H54 (cell line): ENCODE measurements at regions not wholly inside any gene's neighbourhood (a gene's known extent, or its start where the extent isn't known, plus 50 kb on each side); places are given as distances from the start of the nearest gene placed in this dataset.
"Not testable (repeated sequence)": the region's sequence is repeated elsewhere in the genome, so short reads cannot be mapped to it uniquely, and the experiment has no call there.

Source experiments
- DNase-seq: peaks from one replicate; pipeline ENCODE4 v3.0.0; 2011; ENCODE audit warnings: low spot score, mixed read lengths; ENCODE audit not compliant: insufficient read length
- FAIRE-seq: peaks from 3 replicates; lab custom pipeline; 2011; peaks lifted over from hg19 to GRCh38; lab: Jason Lieb, UNC
- POLR2A ChIP-seq: IDR thresholded peaks from 2 replicates; pipeline ENCODE4 v1.6.1; 2011; ENCODE audit warnings: low read depth, mild to moderate bottlenecking, low read length

GRCh38 chr15:59801649-59802048 is 112.5 kb upstream of the BNIP2 start:
- TF ChIP-seq POLR2A = no peak
- FAIRE-seq = no peak
- DNase-seq = no peak

- no peak for FAIRE-seq
- DNase-seq = no peak
- no peak for TF ChIP-seq POLR2A
Measured at GRCh38 chr15:59798605-59798917, 109.4 kb upstream of the BNIP2 start.

GRCh38 chr15:59797756-59798604 is 108.9 kb upstream of the BNIP2 start:
- DNase-seq = no peak
- no peak for TF ChIP-seq POLR2A
- no peak for FAIRE-seq

GRCh38 chr15:59794229-59794886 is 105.2 kb upstream of the BNIP2 start:
- no peak for FAIRE-seq
- no peak for TF ChIP-seq POLR2A
- no peak for DNase-seq

- no peak for FAIRE-seq
Measured at GRCh38 chr15:59792359-59792758, 103.2 kb upstream of the BNIP2 start.

GRCh38 chr15:59791755-59792154 is 102.6 kb upstream of the BNIP2 start:
- no peak for FAIRE-seq
- no peak for DNase-seq
- no peak for TF ChIP-seq POLR2A

More at GRCh38 chr15:59792359-59792758, 103.2 kb upstream of the BNIP2 start:
- no peak for DNase-seq
- no peak for TF ChIP-seq POLR2A

- DNase-seq = no peak
- no peak for FAIRE-seq
- no peak for TF ChIP-seq POLR2A
Measured at GRCh38 chr15:59791079-59791478, 102.0 kb upstream of the BNIP2 start.

- FAIRE-seq, DNase-seq: not testable (repeated sequence)
Measured at GRCh38 chr15:59786466-59786865, 97.3 kb upstream of the BNIP2 start.

- not testable (repeated sequence) for DNase-seq, FAIRE-seq
Measured at GRCh38 chr15:59785981-59786380, 96.9 kb upstream of the BNIP2 start.

- not testable (repeated sequence) for FAIRE-seq, DNase-seq
Measured at GRCh38 chr15:59783774-59784520, 94.8 kb upstream of the BNIP2 start.

- FAIRE-seq (no peak), DNase-seq (no peak)
- no peak for TF ChIP-seq POLR2A
Measured at GRCh38 chr15:59779110-59779509, 90.0 kb upstream of the BNIP2 start.

- TF ChIP-seq POLR2A = no peak
- DNase-seq (no peak), FAIRE-seq (no peak)
Measured at GRCh38 chr15:59764775-59765174, 75.7 kb upstream of the BNIP2 start.

- no peak for FAIRE-seq
- DNase-seq = no peak
- no peak for TF ChIP-seq POLR2A
Measured at GRCh38 chr15:59762558-59762957, 73.4 kb upstream of the BNIP2 start.

- DNase-seq, FAIRE-seq: not testable (repeated sequence)
Measured at GRCh38 chr15:59760256-59760655, 71.1 kb upstream of the BNIP2 start.
